Endothelial cell of umbilical vein (primary cell): ENCODE measurements at regions not wholly inside any gene's neighbourhood (a gene's known extent, or its start where the extent isn't known, plus 50 kb on each side); places are given as distances from the start of the nearest gene placed in this dataset.

Experiments used
- CTCF ChIP-seq, 2 donors: IDR thresholded peaks; 1 replicate in 1 of 2; 2 replicates in 1 of 2; pipeline ENCODE4 v1.5.1; 2011; ENCODE audit warnings: low read length in 2 of 2, mild to moderate bottlenecking in 2 of 2, moderate library complexity in 2 of 2, control low read depth in 1 of 2, inconsistent platforms in 1 of 2, low read depth in 1 of 2; ENCODE audit not compliant: insufficient read depth in 1 of 2; ENCODE audit errors: extremely low read depth in 1 of 2
- EZH2 ChIP-seq: IDR thresholded peaks from 2 replicates; pipeline ENCODE4 v1.6.1; 2012; ENCODE audit warnings: borderline replicate concordance, low read depth, mild to moderate bottlenecking, moderate library complexity, low read length, inconsistent platforms; ENCODE audit not compliant: severe bottlenecking
- MAX ChIP-seq: IDR thresholded peaks from 2 replicates; pipeline ENCODE4 v1.6.1; 2011; ENCODE audit not compliant: insufficient read depth, insufficient read length

GRCh38 chr16:79320956-79321355 lies 279.6 kb downstream of the MAF start:
- TF ChIP-seq MAX (no peak), CTCF (IDR thresholded peaks at IDR 0.05; ENCODE audit: extremely low read depth in 1 of 2, insufficient read depth in 1 of 2, low read depth in 1 of 2, low read length in 2 of 2) (no peak), EZH2 (no peak)
